CD4-positive, alpha-beta T cell treated with Interleukin-1 beta for 1 hour (primary cell): ENCODE measurements at regions not wholly inside any gene's neighbourhood (a gene's known extent, or its start where the extent isn't known, plus 50 kb on each side); places are given as distances from the start of the nearest gene placed in this dataset.
"Not testable (repeated sequence)": the region's sequence is repeated elsewhere in the genome, so short reads cannot be mapped to it uniquely, and the experiment has no call there.

Experiments used
- DNase-seq, 2 donors: peaks; one replicate each; pipeline ENCODE4 v3.0.0-alpha.2; 2020 to 2022

GRCh38 chr7:121560267-121560990 lies 164.3 kb upstream of the FAM3C start:
- no peak for DNase-seq

DNA sequence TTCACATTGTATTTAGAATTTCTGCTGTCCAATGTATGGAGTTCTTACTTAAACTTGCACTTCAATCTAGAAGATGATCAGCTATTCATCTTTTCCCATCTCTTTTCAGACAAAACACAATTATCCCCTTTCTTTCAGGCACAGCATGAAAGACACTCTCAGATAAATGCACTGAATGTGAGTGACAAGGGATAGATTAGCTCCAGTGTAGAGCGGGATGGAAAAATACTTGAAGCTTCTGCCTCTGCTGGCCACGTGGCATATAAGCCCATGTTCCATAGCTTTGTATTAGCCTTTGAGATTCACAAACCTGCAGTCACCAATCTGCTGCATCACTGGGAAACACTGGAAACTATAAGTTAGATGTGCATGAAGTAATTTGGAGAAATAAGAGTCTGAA lies 162.2 kb upstream of the FAM3C start:
- no peak for DNase-seq

GRCh38 chr7:121557034-121557892 lies 161.2 kb upstream of the FAM3C start:
- no peak for DNase-seq

DNA sequence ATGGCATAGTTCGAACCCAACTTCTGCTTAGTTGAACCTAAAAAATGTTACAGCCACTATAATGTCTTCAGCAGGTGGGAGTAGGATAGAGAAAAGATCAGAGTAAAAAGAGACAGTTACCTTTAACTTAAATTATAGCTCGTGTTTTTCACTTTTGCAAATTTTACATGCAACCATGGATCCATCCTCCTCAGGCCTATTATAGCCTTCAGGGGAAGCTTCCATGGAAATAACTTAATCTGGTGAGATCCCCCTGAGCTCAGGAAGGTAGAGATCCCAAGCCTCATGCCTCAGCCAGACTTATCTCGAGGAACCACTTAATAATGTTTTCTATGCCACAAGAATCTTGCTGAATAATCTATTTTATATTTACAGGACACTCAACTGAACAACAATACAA lies 159.4 kb upstream of the FAM3C start:
- no peak for DNase-seq

DNA sequence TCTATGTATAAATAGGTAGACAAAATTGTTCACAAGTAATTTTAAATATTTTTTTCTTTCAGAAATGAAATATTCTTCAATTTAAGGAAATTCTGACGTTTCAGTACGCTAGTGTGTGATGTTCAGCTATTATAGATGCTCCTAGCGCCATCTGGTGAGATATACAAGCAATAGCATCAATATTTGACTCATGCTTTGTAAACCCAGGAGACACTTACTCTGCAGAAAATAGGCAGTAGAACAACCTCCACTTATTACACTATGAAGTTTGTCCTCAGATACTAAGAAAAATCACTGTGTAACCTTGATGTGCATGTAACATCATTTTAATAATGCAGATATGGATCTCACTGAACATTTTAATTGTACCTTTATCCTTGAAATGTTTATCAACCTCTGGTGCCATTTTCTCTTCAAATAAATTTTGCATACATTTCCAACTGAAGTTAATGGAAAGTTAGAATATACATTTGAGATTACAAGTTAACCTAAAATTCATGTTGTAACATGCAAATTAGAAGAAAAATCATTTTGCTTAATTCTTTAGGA lies 151.5 kb upstream of the FAM3C start:
- DNase-seq = peak in 1 of 2 donors; percentile 54

DNA sequence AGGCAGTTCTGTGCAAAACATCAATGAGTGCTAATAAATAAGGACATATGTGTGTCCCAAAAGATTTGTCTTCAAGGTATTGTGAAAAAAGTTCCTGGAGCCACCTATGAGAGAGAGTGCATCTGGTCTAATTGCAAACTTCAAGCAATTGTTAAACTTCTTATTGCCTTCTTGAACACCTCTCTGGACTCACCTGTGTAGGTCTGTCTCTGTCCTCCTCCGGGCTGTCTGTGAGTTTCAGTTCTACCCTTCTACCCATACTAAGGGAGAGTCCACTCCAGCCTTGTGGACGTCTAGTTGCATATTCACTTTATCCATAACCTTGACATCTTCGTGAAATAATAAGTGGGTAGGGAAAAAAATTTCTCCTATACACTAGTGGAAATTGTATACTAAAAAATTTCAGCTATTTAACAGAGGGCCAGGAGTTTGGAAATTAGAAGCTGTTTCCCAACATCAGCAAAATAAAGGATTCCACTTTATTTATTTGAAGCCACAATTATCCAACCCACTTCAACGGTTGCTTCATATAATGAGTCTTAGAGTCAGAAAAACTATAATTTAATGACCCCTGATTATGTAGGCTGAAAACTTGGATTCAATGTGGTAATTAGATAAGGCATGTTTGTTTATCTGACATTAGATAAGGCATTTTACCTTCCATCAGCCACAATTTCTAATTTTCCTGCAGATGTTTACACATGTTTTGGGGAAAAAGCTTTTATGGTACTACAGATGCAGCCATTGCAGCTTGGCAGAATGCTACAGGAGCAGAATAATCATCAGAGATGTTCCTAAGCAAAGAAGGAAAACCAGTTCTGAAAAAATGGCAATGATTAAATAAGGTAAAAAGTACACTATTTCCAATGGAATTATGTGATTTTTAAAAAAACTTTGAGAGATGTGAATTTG lies 150.8 kb upstream of the FAM3C start:
- no peak for DNase-seq

GRCh38 chr7:121545418-121545817 lies 149.3 kb upstream of the FAM3C start:
- no peak for DNase-seq

DNA sequence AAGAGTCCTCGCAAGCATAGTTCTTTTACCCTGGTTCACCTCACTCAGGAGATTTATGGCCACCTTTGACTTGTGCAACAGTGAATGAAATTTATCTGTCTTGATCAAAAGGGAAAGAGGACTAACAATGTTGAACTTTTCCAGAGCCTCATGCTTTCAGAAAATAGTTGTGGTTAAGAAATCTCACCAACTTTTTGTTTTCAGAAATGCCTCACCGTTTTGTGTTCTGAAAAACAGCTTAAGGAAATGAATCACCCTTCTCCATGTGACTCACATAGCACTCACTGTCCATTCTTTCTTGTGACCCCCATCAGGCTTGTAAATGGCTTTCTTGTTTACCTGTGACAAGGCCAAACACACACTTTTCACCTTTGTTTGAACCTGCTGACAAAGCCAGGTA lies 148.6 kb upstream of the FAM3C start:
- no peak for DNase-seq

GRCh38 chr7:121544238-121544637 lies 148.1 kb upstream of the FAM3C start:
- no peak for DNase-seq

- DNase-seq = no peak
Observed at GRCh38 chr7:121541457-121541856, 145.3 kb upstream of the FAM3C start.

GRCh38 chr7:121540138-121540537 lies 144.0 kb upstream of the FAM3C start:
- DNase-seq = no peak

GRCh38 chr7:121537031-121537430 lies 140.9 kb upstream of the FAM3C start:
- no peak for DNase-seq

GRCh38 chr7:121531175-121532070 lies 135.3 kb upstream of the FAM3C start:
- no peak for DNase-seq

- DNase-seq = peak; percentile 47 to 57
Observed at GRCh38 chr7:121530227-121531174, 134.4 kb upstream of the FAM3C start.

GRCh38 chr7:121529003-121529402 lies 132.9 kb upstream of the FAM3C start:
- no peak for DNase-seq

GRCh38 chr7:121526210-121526609 lies 130.1 kb upstream of the FAM3C start:
- not testable (repeated sequence) for DNase-seq

DNA sequence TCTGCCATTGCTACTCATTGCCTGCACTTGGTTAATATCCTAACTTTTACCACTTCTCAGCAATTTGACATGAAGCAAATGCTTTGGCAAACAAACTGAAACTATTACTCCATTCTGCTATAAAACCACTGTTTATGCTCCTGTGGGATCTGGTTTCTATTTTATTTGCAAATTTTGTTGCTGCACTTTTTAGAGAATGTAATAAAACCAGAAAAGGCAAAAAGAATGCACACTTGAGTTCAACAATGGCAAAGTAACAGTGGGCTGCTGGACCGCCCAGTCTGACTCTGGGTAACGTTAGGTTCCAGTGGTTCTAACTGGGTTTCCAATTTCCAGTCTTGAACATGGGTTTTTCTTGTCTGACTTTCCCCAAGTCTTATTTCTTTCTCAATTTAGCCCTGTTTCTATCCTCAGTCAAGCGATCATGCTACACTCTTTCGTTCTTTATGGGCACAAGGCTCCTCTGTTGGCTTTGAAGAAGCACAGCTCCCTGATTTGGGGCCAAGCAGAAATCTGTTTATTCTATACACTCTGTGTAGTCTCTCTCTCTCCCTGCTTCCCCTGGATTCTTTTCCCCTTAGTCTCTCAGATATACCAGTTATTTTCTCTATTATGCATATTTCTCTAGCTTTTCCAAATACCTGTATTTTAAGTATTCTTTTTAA lies 129.2 kb upstream of the FAM3C start:
- no peak for DNase-seq

DNA sequence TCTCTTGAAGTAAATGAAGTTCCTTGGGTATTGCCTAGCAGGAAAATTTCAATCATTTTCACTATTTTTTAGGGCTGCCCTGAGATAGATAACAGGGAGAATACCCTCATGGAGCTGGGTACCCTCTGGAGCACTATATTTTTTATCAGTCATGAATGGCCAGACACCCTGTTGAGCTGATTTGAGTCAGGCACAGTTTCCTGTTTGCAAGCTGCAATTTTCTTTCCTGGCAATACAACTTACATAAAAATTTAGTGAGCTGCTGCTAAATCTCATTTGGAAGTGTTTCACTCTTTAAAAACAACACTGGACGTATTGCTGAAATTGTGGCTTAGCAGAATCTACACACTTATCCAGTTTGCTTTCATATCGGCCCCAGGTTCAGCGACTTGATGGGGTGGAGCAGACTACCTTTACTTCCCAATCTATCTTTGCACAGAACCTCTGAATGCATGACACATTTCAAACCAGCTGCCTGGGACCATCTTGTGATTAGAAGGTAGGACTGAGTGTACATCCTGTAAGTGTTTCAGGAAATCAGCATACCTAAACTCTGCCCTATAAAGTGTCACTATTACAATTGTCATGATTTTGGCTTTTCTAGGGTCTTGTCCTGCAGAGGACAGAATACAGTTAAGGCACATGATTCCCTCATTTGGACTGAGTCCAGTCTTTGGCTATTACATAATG lies 125.7 kb upstream of the FAM3C start:
- no peak for DNase-seq

DNA sequence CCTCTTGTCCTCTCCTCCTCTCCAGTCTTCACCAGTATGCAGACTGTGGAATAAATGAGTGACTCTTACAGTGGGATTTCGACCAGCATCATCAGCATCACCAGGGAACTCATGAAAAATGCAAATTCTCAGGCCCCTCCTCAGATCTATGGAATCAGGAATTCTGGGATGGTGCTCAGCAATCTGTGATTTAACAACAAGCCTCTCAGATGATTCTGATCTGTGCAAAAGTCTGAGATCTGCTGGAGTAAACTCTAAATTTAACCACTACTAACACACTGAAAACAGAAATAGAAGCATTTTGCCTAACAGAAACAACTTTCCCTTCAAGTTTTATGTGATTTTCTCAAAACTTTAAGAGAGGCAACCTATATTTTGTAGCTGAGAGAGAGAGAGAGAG lies 124.8 kb upstream of the FAM3C start:
- DNase-seq = no peak
